Keratinocyte (primary cell): ENCODE measurements at regions not wholly inside any gene's neighbourhood (a gene's known extent, or its start where the extent isn't known, plus 50 kb on each side); places are given as distances from the start of the nearest gene placed in this dataset.

Source experiments
- EZH2 ChIP-seq: IDR thresholded peaks from one replicate; pipeline ENCODE4 v1.6.1; 2012; ENCODE audit warnings: inconsistent platforms, mild to moderate bottlenecking, low read length, moderate library complexity
- TF ChIP-seq, protein P1 (sequence below), 3 experiments: IDR thresholded peaks in 1 of 3; conservative IDR thresholded peaks in 1 of 3; optimal IDR thresholded peaks in 1 of 3; 2 replicates in 2 of 3; 3 replicates in 1 of 3; pipeline versions ENCODE3 to v1.5.1; 2011; ENCODE audit warnings: low read length in 3 of 3, mild to moderate bottlenecking in 3 of 3, moderate library complexity in 2 of 3, control low read depth in 1 of 3, inconsistent platforms in 1 of 3; ENCODE audit not compliant: insufficient read depth in 2 of 3; ENCODE audit errors: extremely low read depth in 1 of 3

- TF ChIP-seq, protein P1, sequence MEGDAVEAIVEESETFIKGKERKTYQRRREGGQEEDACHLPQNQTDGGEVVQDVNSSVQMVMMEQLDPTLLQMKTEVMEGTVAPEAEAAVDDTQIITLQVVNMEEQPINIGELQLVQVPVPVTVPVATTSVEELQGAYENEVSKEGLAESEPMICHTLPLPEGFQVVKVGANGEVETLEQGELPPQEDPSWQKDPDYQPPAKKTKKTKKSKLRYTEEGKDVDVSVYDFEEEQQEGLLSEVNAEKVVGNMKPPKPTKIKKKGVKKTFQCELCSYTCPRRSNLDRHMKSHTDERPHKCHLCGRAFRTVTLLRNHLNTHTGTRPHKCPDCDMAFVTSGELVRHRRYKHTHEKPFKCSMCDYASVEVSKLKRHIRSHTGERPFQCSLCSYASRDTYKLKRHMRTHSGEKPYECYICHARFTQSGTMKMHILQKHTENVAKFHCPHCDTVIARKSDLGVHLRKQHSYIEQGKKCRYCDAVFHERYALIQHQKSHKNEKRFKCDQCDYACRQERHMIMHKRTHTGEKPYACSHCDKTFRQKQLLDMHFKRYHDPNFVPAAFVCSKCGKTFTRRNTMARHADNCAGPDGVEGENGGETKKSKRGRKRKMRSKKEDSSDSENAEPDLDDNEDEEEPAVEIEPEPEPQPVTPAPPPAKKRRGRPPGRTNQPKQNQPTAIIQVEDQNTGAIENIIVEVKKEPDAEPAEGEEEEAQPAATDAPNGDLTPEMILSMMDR (optimal IDR thresholded peaks at IDR 0.05 in 1 of 3, IDR thresholded peaks at IDR 0.05 in 1 of 3, conservative IDR thresholded peaks at IDR 0.05 in 1 of 3; ENCODE audit: extremely low read depth in 1 of 3, insufficient read depth in 2 of 3, low read length in 3 of 3), result no peak
- no peak for TF ChIP-seq EZH2
Observed at GRCh38 chr22:48076008-48076407, 1313.6 kb downstream of the TBC1D22A start.
